Endothelial cell of umbilical vein (primary cell): ENCODE measurements at regions not wholly inside any gene's neighbourhood (a gene's known extent, or its start where the extent isn't known, plus 50 kb on each side); places are given as distances from the start of the nearest gene placed in this dataset.

Experiments used
- BruUV-seq: library from RNA; stranded (reverse); fragments of 400-500 nt; replicated peaks from 2 replicates; lab custom pipeline; 2021; lab: Mats Ljungman, UMichigan
- CTCF ChIA-PET: fragments of 300-600, 350-600 bp; sonication (Branson Sonifier 250); formaldehyde crosslinking; loops from one replicate; lab custom pipeline; 2021; ENCODE audit warnings: antibody characterized with exemption, inconsistent platforms; lab: Charles Lee
- POLR2A ChIA-PET: fragments of 300-600, 350-600 bp; sonication (Branson Sonifier 250); formaldehyde crosslinking; loops from one replicate; lab custom pipeline; 2021; ENCODE audit warnings: antibody characterized with exemption, inconsistent platforms; lab: Charles Lee
- DNase-seq: peaks from one replicate; pipeline ENCODE4 v3.0.0-alpha.2; 2011; ENCODE audit warnings: low read depth, low spot score
- FAIRE-seq: peaks from 2 replicates; lab custom pipeline; 2011; peaks lifted over from hg19 to GRCh38; lab: Jason Lieb, UNC
- H2AFZ ChIP-seq: 2 replicates; pipeline ENCODE4 v1.6.0; 2012; ENCODE audit warnings: low read depth, low read length, control low read depth, inconsistent platforms
- H3K27ac ChIP-seq: 2 replicates; pipeline ENCODE4 v1.5.1; 2011; ENCODE audit warnings: low read depth, mild to moderate bottlenecking, control low read depth, low read length, moderate library complexity; ENCODE audit not compliant: insufficient read depth
- H3K27me3 ChIP-seq, 2 experiments: 2 replicates each; pipeline versions ENCODE4 v1.6.0 to v1.6.1; 2011; ENCODE audit warnings: low read length in 2 of 2, mixed read lengths in 1 of 2; ENCODE audit not compliant: control insufficient read depth in 2 of 2, insufficient read depth in 2 of 2
- H3K36me3 ChIP-seq, 2 experiments: 2 replicates in 1 of 2; 3 replicates in 1 of 2; pipeline ENCODE4 v1.5.1; 2011; ENCODE audit warnings: low read length in 2 of 2, mild to moderate bottlenecking in 1 of 2, moderate library complexity in 1 of 2; ENCODE audit not compliant: control insufficient read depth in 2 of 2, insufficient read depth in 2 of 2; ENCODE audit errors: extremely low read depth in 1 of 2
- H3K4me1 ChIP-seq: 3 replicates; pipeline ENCODE4 v1.5.1; 2011; ENCODE audit warnings: mild to moderate bottlenecking, low read length; ENCODE audit not compliant: control insufficient read depth, insufficient read depth; ENCODE audit errors: extremely low read depth
- H3K4me2 ChIP-seq: 2 replicates; pipeline ENCODE4 v1.6.1; 2011; ENCODE audit warnings: low read length, control low read depth, mixed read lengths; ENCODE audit not compliant: insufficient read depth
- H3K4me3 ChIP-seq, 3 experiments: fragments of 200-600 bp in 1 of 3; sonication (generic), shearing (Covaris generic) in 1 of 3; replicated peaks in 1 of 3; 2 replicates each; pipeline ENCODE4 v1.5.1; 2011 to 2016; ENCODE audit warnings: control low read depth in 3 of 3, low read length in 3 of 3, mild to moderate bottlenecking in 2 of 3, inconsistent platforms in 1 of 3, low read depth in 1 of 3, moderate library complexity in 1 of 3; ENCODE audit not compliant: insufficient read depth in 1 of 3
- H3K79me2 ChIP-seq: 2 replicates; pipeline ENCODE4 v1.6.0; 2012; ENCODE audit warnings: low read length, inconsistent platforms; ENCODE audit not compliant: control insufficient read depth, insufficient read depth
- H3K9ac ChIP-seq: replicated peaks from 2 replicates; pipeline ENCODE3; 2011; ENCODE audit warnings: low read length, control low read depth; ENCODE audit not compliant: insufficient read depth; ENCODE audit errors: extremely low read depth
- H3K9me1 ChIP-seq: replicated peaks from 3 replicates; pipeline ENCODE4 v1.6.0; 2011; ENCODE audit warnings: mild to moderate bottlenecking, low read length; ENCODE audit not compliant: control insufficient read depth, insufficient read depth; ENCODE audit errors: extremely low read depth
- H3K9me3 ChIP-seq: replicated peaks from 2 replicates; pipeline ENCODE4 v1.5.1; 2012; ENCODE audit warnings: low read length, inconsistent platforms; ENCODE audit not compliant: control insufficient read depth, insufficient read depth
- H4K20me1 ChIP-seq: replicated peaks from 2 replicates; pipeline ENCODE3; 2011; ENCODE audit warnings: mild to moderate bottlenecking, low read length; ENCODE audit not compliant: control insufficient read depth, insufficient read depth; ENCODE audit errors: extremely low read depth
- EZH2 ChIP-seq: IDR thresholded peaks from 2 replicates; pipeline ENCODE4 v1.6.1; 2012; ENCODE audit warnings: borderline replicate concordance, low read depth, mild to moderate bottlenecking, moderate library complexity, low read length, inconsistent platforms; ENCODE audit not compliant: severe bottlenecking
- FOS ChIP-seq: IDR thresholded peaks from 2 replicates; pipeline ENCODE4 v1.6.1; 2011; ENCODE audit warnings: mild to moderate bottlenecking, low read length, moderate library complexity, borderline replicate concordance; ENCODE audit not compliant: insufficient read depth
- GATA2 ChIP-seq: IDR thresholded peaks from 2 replicates; pipeline ENCODE4 v1.7.0; 2011; ENCODE audit warnings: low read depth, mild to moderate bottlenecking, moderate library complexity, mixed read lengths, low read length; ENCODE audit not compliant: insufficient read length, insufficient read depth
- JUN ChIP-seq: IDR thresholded peaks from 2 replicates; pipeline ENCODE4 v1.6.1; 2011; ENCODE audit warnings: borderline replicate concordance, low read depth; ENCODE audit not compliant: insufficient read length, insufficient read depth
- MYC ChIP-seq: IDR thresholded peaks from one replicate; pipeline ENCODE4 v1.6.1; 2011; ENCODE audit warnings: mild to moderate bottlenecking, low read depth, low read length
- POLR2A ChIP-seq: IDR thresholded peaks from 2 replicates; pipeline ENCODE4 v1.6.1; 2012; ENCODE audit warnings: low read depth, mild to moderate bottlenecking, control low read depth, low read length
- POLR2AphosphoS5 ChIP-seq: IDR thresholded peaks from 2 replicates; pipeline ENCODE4 v1.6.1; 2012; ENCODE audit warnings: low read depth, mild to moderate bottlenecking, control low read depth, low read length, moderate library complexity; ENCODE audit not compliant: insufficient read depth
- dilution Hi-C: fragments of 300-500 bp; cut with MboI; formaldehyde crosslinking; loops from one replicate; pipeline ENCODE4 v1.15.0; 2019; ENCODE audit warnings: low sequenced_read_pairs; ENCODE audit not compliant: extremely low pct_ligation_motif_present
- intact Hi-C: fragments of 100-400 bp; cut with micrococcal nuclease; formaldehyde crosslinking; loops from one replicate; pipeline ENCODE4 v1.10.0; 2022
- TF ChIP-seq, protein P1 (sequence below): IDR thresholded peaks from 2 replicates; pipeline ENCODE4 v1.6.1; 2011; ENCODE audit not compliant: insufficient read depth, insufficient read length
- TF ChIP-seq, protein P2 (sequence below), 2 donors: IDR thresholded peaks; 1 replicate in 1 of 2; 2 replicates in 1 of 2; pipeline ENCODE4 v1.5.1; 2011; ENCODE audit warnings: low read length in 2 of 2, mild to moderate bottlenecking in 2 of 2, moderate library complexity in 2 of 2, control low read depth in 1 of 2, inconsistent platforms in 1 of 2, low read depth in 1 of 2; ENCODE audit not compliant: insufficient read depth in 1 of 2; ENCODE audit errors: extremely low read depth in 1 of 2

DNA sequence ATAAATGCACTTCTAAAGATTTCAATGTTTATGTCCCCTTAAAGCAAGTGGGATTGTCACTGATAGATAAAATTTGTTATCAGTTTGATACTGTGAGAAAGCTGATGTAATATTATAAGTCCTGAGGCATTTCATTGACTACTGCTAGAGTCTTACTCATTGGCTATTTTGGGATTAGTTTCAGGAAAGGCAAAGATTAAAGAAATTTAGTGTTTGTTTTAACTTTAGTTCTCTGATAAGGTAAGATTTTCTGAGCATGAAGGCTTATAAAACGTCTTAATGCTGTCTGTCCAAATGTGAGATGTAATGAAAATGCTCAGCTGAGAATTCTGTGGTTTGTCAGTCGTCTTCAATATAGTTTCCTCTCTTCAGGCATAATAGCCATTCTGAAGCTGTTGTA, 886.4 kb upstream of the CDH2 start:
- POLR2A ChIA-PET: no interaction called here
- BruUV-seq: no TSS peak
- Histone ChIP-seq H3K79me2 (no peaks in the 10 kb centered on the region), H3K27ac (no peak overlapping the region), H3K27me3 (no peaks in the 10 kb centered on the region), H3K9me3 (no peaks in the 10 kb centered on the region), H3K4me1 (no peaks in the 10 kb centered on the region), H3K4me3 (no peak overlapping the region), H2AFZ (no peak overlapping the region), H3K9ac (no peak overlapping the region), H3K4me2 (no peak overlapping the region), H3K36me3 (no peaks in the 10 kb centered on the region), H4K20me1 (no peaks in the 10 kb centered on the region), H3K9me1 (no peaks in the 10 kb centered on the region)
- DNase-seq (no peak), FAIRE-seq (no peak)
- no peak for TF ChIP-seq GATA2
- no peak for TF ChIP-seq JUN
- no peak for TF ChIP-seq EZH2
- TF ChIP-seq, protein P1, sequence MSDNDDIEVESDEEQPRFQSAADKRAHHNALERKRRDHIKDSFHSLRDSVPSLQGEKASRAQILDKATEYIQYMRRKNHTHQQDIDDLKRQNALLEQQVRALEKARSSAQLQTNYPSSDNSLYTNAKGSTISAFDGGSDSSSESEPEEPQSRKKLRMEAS: no peak
- no peak for TF ChIP-seq POLR2A
- TF ChIP-seq POLR2AphosphoS5: no peak
- no peak for TF ChIP-seq MYC
- TF ChIP-seq, protein P2, sequence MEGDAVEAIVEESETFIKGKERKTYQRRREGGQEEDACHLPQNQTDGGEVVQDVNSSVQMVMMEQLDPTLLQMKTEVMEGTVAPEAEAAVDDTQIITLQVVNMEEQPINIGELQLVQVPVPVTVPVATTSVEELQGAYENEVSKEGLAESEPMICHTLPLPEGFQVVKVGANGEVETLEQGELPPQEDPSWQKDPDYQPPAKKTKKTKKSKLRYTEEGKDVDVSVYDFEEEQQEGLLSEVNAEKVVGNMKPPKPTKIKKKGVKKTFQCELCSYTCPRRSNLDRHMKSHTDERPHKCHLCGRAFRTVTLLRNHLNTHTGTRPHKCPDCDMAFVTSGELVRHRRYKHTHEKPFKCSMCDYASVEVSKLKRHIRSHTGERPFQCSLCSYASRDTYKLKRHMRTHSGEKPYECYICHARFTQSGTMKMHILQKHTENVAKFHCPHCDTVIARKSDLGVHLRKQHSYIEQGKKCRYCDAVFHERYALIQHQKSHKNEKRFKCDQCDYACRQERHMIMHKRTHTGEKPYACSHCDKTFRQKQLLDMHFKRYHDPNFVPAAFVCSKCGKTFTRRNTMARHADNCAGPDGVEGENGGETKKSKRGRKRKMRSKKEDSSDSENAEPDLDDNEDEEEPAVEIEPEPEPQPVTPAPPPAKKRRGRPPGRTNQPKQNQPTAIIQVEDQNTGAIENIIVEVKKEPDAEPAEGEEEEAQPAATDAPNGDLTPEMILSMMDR (IDR thresholded peaks at IDR 0.05; ENCODE audit: extremely low read depth in 1 of 2, insufficient read depth in 1 of 2, low read depth in 1 of 2, low read length in 2 of 2): no peak
- no peak for TF ChIP-seq FOS
- dilution Hi-C loops: no loop called here
- CTCF ChIA-PET: interaction anchor here (0.7 kb wide), 1 partner anchor 12 kb away, joined by 3 read pairs; no protein-coding TSS in a partner anchor
- intact Hi-C loops: no loop called here
